ENCODE measurements at regions not wholly inside any gene's neighbourhood (a gene's known extent, or its start where the extent isn't known, plus 50 kb on each side); places are given as distances from the start of the nearest gene placed in this dataset.

- no peak for TF ChIP-seq HMG20A (CRISPR knock-in tag; conservative IDR thresholded peaks at IDR 0.05)
- TF ChIP-seq CBFA2T3 (IDR thresholded peaks at IDR 0.05) = no peak
- DNase-seq (ENCODE audit: extremely low read depth in 1 of 4, low spot score in 3 of 4) (no peak), FAIRE-seq (no peak), ATAC-seq (no peak)
- H3K4me2 ChIP-seq (ENCODE audit: insufficient read depth, low read length) = no peak overlapping the region
- no TSS peak for BruUV-seq (replicated peaks)
- H3K36me3 ChIP-seq (ENCODE audit: control insufficient read depth, insufficient read depth, low read length) = no peaks in the 10 kb centered on the region
- in situ Hi-C loops (cut with MboI) (no loop called here), intact Hi-C loops (cut with micrococcal nuclease) (no loop called here)
- no peak overlapping the region for H3K4me3 ChIP-seq
- no peaks in the 10 kb centered on the region for H3K9me1 ChIP-seq (ENCODE audit: control insufficient read depth, insufficient read depth, low read length)
- H3K9ac ChIP-seq (ENCODE audit: insufficient read depth in 1 of 2, low read depth in 2 of 2, low read length in 2 of 2) = no peak overlapping the region
- H3K79me2 ChIP-seq (ENCODE audit: control insufficient read depth, insufficient read depth, low read length) = no peaks in the 10 kb centered on the region
- H3K27ac ChIP-seq (ENCODE audit: extremely low read depth, low read depth, low read length) = no peak overlapping the region
- no peaks in the 10 kb centered on the region; a peak in 2 of 5 replicates for H3K4me1 ChIP-seq (replicated peaks in 1 of 2; ENCODE audit: control insufficient read depth in 2 of 2, insufficient read depth in 2 of 2, low read length in 2 of 2)
- no peaks in the 10 kb centered on the region for H3K9me3 ChIP-seq (replicated peaks; ENCODE audit: control insufficient read depth, insufficient read depth, low read depth, low read length)
- no peaks in the 10 kb centered on the region for H4K20me1 ChIP-seq (replicated peaks; ENCODE audit: control insufficient read depth, insufficient read depth, low read length)
- no peak overlapping the region for H2AFZ ChIP-seq (ENCODE audit: low read depth, low read length)
- POLR2A ChIA-PET = no interaction called here
- CTCF ChIA-PET (ENCODE audit: low intra/inter-chr PET ratio) = no interaction called here
- no peaks in the 10 kb centered on the region for H3K27me3 ChIP-seq (ENCODE audit: control insufficient read depth in 2 of 2, insufficient read depth in 2 of 2, low read length in 2 of 2)
- 36% methylated on average over 6 of the region's 9 CpGs for WGBS (ENCODE audit: insufficient coverage, low coverage, missing lambda C conversion rate)
Observed at GRCh38 chr17:21530841-21531240, 154.7 kb downstream of the KCNJ12 start.

DNA sequence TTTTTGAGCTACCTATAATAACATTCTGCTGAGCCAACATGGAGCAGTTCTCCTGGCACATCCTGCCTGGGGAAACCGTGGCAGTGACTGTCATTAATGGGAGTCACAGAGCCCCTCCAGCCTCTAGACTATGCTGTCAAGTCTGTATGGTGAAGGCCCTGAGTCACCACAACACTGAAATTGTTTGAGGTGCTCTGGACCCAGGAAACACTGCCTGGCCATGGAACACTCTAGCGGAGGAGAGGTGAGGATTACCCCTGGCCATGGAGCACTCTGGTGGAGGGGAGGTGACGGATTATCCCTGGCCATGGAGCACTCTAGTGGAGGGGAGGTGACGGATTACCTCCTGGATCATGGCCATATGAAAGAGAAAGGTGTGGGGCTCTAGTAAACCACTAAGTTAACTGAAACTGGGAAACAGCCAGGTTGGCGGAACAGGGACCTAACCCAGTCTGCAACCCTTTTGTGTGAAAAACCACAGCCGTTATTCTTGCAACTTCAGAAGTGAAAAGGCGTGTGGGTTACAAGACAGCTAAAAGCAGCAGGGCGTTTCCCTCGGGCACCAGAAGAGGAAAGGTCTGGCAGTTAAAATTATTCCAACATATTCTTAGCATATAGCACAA, 156.7 kb downstream of the KCNJ12 start:
- POLR2A ChIA-PET = no interaction called here
- CTCF ChIA-PET (ENCODE audit: low intra/inter-chr PET ratio) = no interaction called here
- no peaks in the 10 kb centered on the region for H3K9me3 ChIP-seq (replicated peaks; ENCODE audit: control insufficient read depth, insufficient read depth, low read depth, low read length)
- no peaks in the 10 kb centered on the region for H3K27me3 ChIP-seq (ENCODE audit: control insufficient read depth in 2 of 2, insufficient read depth in 2 of 2, low read length in 2 of 2)
- DNase-seq (ENCODE audit: extremely low read depth in 1 of 4, low spot score in 3 of 4) (no peak), FAIRE-seq (no peak), ATAC-seq (no peak)
- H3K79me2 ChIP-seq (ENCODE audit: control insufficient read depth, insufficient read depth, low read length) = no peaks in the 10 kb centered on the region
- no peaks in the 10 kb centered on the region for H3K36me3 ChIP-seq (ENCODE audit: control insufficient read depth, insufficient read depth, low read length)
- intact Hi-C loops (cut with micrococcal nuclease) (no loop called here), in situ Hi-C loops (cut with MboI) (no loop called here)
- WGBS (ENCODE audit: insufficient coverage, low coverage, missing lambda C conversion rate) = 73% methylated on average over 5 of the region's 9 CpGs
- BruUV-seq (replicated peaks) = no TSS peak
- H4K20me1 ChIP-seq (replicated peaks; ENCODE audit: control insufficient read depth, insufficient read depth, low read length) = no peaks in the 10 kb centered on the region
- no peak overlapping the region for H3K27ac ChIP-seq (ENCODE audit: extremely low read depth, low read depth, low read length)
- H3K4me1 ChIP-seq (replicated peaks in 1 of 2; ENCODE audit: control insufficient read depth in 2 of 2, insufficient read depth in 2 of 2, low read length in 2 of 2) = no peaks in the 10 kb centered on the region; a peak in 2 of 5 replicates
- no peaks in the 10 kb centered on the region for H3K9me1 ChIP-seq (ENCODE audit: control insufficient read depth, insufficient read depth, low read length)
- H3K4me2 ChIP-seq (ENCODE audit: insufficient read depth, low read length) = no peak overlapping the region
- no peak overlapping the region for H3K9ac ChIP-seq (ENCODE audit: insufficient read depth in 1 of 2, low read depth in 2 of 2, low read length in 2 of 2)
- H2AFZ ChIP-seq (ENCODE audit: low read depth, low read length) = no peak overlapping the region
- H3K4me3 ChIP-seq = no peak overlapping the region
- no peak for TF ChIP-seq ZNF707 (CRISPR knock-in tag; conservative IDR thresholded peaks at IDR 0.05)
- no peak for TF ChIP-seq NFRKB (IDR thresholded peaks at IDR 0.05; ENCODE audit: low read depth)
- TF ChIP-seq, protein P1, sequence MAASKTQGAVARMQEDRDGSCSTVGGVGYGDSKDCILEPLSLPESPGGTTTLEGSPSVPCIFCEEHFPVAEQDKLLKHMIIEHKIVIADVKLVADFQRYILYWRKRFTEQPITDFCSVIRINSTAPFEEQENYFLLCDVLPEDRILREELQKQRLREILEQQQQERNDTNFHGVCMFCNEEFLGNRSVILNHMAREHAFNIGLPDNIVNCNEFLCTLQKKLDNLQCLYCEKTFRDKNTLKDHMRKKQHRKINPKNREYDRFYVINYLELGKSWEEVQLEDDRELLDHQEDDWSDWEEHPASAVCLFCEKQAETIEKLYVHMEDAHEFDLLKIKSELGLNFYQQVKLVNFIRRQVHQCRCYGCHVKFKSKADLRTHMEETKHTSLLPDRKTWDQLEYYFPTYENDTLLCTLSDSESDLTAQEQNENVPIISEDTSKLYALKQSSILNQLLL (CRISPR knock-in tag; IDR thresholded peaks at IDR 0.05; ENCODE audit: borderline replicate concordance) = no peak
- no peak for TF ChIP-seq MEF2D (tag; conservative IDR thresholded peaks at IDR 0.05; ENCODE audit: low read depth)
- TF ChIP-seq EWSR1 (IDR thresholded peaks at IDR 0.05; ENCODE audit: borderline replicate concordance, low read depth, partially characterized antibody) = no peak
- TF ChIP-seq SMAD2 (IDR thresholded peaks at IDR 0.05; ENCODE audit: low read depth, low read length) = no peak
- no peak for TF ChIP-seq JUNB (CRISPR knock-in tag; conservative IDR thresholded peaks at IDR 0.05)
- no peak for TF ChIP-seq UBTF (IDR thresholded peaks at IDR 0.05; ENCODE audit: borderline replicate concordance in 1 of 2, low read depth in 2 of 2, low read length in 2 of 2)
- no peak for TF ChIP-seq HNRNPL (IDR thresholded peaks at IDR 0.05; ENCODE audit: low read depth, low read length)
- TF ChIP-seq, protein P2, sequence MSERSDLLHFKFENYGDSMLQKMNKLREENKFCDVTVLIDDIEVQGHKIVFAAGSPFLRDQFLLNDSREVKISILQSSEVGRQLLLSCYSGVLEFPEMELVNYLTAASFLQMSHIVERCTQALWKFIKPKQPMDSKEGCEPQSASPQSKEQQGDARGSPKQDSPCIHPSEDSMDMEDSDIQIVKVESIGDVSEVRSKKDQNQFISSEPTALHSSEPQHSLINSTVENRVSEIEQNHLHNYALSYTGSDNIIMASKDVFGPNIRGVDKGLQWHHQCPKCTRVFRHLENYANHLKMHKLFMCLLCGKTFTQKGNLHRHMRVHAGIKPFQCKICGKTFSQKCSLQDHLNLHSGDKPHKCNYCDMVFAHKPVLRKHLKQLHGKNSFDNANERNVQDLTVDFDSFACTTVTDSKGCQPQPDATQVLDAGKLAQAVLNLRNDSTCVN (CRISPR knock-in tag; IDR thresholded peaks at IDR 0.05) = no peak
- no peak for TF ChIP-seq ZNF24 (IDR thresholded peaks at IDR 0.05)
